Hippocampal formation (tissue), 2 donors: ENCODE measurements at regions not wholly inside any gene's neighbourhood (a gene's known extent, or its start where the extent isn't known, plus 50 kb on each side); places are given as distances from the start of the nearest gene placed in this dataset.

Source experiments
- DNase-seq, 2 donors: peaks; one replicate each; lab custom pipeline; 2025; lab: John Stamatoyannopoulos, UW

DNA sequence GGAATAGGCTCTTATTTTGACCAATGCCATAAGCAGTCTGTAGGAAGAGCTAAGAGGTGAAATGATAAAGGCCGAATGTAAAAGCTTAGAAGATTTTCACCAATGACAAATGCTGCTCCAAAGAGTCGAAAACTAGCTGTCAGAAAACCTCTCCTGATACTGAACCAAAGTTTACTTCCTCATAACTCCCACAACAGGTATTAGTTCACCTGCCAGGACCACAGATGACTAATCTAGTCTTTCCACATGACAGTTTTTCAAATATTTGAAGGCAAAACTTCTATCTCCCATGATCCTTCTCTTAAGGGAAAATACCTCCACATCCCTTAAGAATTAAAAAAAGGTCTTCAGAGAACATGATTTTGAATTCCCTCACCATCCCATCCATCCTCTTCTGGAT, 473.2 kb upstream of the SPHKAP start:
- no peak for DNase-seq

DNA sequence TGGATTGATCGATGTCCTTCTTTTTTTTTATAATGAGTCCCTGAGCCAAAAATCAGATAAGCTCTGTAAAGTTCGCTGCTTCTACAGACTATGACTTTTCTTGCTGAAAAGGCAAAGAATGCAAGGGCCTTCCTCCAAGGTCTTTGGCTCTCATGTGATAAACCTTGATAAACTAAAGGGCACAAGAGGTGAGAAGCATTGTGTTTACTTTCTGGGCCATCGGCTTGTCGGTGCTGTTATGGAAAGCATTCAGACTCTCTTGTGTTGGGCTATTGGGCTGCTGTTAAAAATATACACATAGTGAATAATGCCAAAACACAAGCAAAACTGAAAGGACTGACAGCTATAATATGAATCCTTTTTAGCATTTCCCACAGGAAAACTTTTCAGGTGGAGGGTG, 472.4 kb upstream of the SPHKAP start:
- DNase-seq: no peak

DNA sequence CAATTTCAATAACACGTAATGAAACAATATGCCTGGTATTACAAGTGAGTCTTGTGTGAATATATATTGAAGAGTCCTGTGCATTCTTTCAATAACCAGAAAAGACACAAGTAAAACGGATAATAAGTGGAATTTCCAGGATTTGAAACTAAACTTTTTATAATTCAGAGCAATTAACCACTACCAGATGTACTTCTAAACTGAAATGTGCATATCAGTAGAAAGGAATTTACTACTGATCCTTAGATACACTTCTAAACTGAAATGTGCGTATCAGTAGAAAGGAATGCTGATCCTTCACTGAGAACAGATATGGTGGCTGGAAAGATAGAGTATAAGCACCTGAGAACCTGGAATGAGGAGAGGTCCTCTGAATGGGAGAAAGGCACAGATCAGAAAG, 470.9 kb upstream of the SPHKAP start:
- no peak for DNase-seq

DNA sequence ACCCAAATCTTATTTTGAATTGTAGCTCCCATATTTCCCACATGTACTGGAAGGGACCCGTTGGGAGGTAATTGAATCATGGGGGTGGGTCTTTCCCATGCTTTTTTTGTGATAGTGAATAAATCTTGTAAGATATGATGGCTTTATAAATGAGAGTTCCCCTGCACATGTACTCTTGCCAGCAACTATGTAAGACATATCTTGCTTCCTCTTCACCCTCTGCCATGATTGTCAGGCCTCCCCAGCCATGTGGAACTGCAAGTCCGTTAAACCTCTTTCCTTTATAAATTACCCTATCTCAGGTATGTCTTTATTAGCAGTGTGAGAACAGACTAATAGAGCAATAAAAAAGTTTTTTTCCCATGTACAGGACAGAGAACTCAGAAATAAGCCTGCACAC, 468.4 kb upstream of the SPHKAP start:
- DNase-seq: no peak

DNA sequence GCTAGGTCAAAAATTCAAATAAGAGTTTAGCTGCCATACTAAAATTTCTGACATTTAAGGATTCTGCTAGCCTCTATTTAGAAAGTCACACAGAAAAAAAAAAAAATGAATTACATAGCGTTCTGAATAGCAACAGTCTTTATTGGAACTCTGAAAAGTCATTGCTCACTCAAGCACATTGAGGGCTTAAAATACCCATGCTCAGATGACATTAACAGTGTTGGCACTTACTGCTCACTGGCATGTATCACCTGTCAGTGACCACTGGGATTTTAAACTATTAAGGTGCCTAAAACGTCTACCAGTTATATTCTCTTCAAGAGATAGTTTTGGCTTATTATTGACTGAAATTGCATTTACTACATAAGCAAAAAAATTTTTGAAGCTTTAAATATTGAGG, 468.0 kb upstream of the SPHKAP start:
- DNase-seq: no peak

DNA sequence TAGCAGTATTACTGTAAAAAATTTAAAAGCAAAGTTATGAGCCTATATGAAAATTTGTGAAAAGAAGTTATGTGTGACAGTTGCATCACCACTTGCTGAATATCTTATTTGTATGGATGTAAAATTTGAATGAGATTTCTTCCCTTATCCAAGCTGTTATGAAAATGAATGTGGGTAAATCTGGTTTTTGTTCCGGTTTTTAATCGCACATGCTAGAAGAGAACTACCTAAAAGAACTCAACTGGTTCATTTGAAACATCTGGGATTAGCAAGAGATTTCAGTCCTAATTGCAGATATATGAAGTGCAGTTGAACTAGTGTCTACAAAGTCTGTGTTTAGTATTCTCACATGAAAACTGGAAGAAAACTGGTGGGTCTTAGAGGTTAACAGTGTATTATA, 467.1 kb upstream of the SPHKAP start:
- no peak for DNase-seq

DNA sequence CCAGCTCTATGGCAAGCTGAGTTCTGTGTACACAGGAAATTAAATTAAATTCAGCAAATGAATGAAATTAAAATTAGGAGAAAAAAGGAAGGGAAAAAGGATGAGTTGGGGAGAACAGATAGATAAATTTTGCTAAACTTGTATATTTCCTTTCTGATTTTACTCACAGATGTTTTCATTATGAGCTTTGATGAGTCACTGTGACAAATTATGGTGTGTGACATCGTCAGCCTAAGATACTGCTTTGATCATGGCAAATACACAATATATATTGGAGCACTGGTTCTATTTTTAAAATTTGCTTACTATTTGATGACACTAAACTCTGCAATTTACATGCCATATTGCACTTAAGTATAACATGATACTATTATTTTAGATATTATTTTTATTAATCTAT, 464.6 kb upstream of the SPHKAP start:
- DNase-seq: no peak

DNA sequence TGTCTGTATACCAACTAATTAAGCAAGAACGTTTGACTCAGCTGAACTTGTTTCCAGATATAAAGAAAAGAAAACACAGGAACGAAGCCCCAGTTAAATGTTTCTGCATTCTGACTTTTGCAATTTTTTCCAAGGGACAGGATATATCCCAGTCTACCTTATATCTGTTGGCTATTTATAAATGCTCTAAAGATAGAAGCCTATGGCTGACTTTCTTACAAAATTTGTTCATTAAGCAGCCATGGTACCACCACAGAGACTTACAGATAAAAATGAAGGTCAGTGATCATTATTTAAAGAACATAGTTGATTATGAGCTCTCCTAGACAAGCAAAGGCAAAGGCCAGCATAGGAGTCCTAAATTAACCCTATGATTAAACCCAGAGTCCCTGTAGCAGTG, 462.7 kb upstream of the SPHKAP start:
- DNase-seq: no peak

DNA sequence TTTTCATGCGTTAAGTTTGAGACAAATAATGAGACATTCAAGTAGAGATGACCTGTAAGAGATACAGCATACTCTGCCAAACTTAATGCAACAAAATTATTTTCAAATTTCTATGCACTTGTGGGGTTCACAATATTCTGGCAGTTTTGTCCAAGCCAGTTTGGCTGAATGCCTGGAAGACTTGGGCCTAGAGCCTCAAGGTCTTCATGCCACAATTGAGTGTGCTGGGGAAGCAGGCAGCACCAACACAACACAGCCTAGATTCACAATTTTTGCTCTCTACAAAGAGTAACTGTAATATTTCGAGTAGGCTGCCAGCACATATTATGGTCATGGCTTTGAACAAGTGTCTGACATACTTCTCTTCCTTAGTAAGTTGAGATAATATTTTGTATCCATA, 461.4 kb upstream of the SPHKAP start:
- no peak for DNase-seq

DNA sequence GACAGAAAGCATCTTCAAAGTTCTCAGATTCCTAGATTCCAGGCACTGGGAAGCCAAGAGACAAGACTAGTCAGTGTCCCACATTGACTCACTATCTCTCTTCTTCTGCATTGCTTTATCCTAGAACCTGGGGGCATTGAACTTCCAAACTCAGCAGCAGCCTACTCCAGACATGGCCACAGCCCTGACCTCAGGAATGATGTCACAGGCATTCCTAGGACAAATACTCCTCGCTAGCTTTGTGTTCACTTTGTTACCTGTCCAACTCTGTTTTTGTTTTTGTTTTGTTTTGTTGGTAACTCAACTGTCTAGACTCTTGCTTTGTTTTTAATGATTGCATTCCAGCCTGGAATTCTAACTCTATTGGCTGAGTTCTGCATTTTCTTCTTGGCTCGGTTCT, 449.3 kb upstream of the SPHKAP start:
- DNase-seq: no peak

DNA sequence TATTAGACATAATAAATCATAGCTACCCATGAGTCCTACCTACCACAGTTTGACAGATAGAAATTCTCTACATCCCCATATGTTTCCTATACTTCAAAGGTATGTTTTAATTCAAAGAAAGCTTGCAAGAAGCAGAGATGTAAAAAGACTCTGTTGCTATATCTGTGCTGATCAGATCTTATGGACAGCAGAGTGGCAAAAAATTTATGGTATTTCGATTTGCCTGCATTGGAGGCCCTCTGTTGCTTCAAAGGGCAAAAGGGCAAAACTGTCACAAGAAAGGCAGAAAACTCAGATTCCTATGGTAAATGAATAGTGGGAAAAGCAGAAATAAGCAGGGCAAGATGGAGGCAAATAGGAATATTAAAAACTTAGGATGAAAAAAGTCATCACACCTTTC, 447.8 kb upstream of the SPHKAP start:
- no peak for DNase-seq

DNA sequence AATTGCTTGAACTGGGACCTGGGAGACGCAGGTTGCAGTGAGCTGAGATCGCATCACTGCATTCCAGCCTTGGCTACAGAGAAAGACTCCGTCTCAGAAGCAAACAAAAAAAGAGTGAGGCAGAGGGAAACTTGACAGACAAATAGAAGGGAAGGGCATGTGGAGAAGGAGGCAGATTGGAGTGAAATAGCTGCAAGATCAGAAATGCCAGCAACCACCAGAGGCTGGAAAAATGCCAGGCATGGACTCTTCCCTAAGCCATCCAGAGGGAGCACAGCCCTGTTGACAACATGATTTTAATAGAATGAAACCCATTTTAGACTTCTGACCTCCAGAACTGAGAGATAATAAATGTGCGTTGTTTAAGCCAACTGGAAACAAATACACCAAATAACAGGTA, 447.2 kb upstream of the SPHKAP start:
- no peak for DNase-seq

DNA sequence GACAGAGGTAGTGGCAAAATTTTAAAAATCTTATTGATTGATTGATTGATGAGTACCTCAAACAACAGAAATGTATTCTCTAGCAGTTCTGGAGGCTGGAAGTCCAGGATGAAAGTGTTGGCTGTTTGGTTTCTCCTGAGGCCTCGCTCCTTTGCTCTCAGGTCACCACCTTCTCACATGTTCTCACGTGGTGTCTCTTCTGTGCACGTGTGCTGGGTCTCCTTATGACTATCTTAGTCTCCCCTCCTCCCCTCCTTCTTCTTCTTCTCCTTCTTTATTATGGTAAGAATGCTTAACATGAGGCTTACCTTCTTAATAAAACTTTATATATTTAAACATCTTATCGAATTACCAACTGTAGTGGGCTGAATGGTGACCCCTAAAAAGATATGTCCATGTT, 446.0 kb upstream of the SPHKAP start:
- DNase-seq: no peak

DNA sequence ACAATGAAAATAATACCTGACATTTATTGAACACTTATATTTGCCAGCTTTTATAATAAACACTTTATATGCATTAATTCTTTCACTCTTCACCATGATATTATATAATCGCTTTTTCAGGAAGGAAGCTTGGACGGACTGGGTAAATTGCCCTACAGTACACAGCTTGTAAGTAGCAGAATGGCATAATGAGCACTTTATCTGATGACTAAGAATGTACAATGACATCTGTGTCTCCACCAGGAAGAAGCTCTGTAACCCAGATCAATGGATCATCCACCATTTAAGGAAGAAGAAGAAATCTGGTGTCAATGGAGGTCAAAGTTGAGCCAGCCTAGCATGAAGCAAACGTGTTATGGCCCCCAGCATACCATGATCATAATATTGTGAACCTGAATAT, 444.0 kb upstream of the SPHKAP start:
- no peak for DNase-seq

DNA sequence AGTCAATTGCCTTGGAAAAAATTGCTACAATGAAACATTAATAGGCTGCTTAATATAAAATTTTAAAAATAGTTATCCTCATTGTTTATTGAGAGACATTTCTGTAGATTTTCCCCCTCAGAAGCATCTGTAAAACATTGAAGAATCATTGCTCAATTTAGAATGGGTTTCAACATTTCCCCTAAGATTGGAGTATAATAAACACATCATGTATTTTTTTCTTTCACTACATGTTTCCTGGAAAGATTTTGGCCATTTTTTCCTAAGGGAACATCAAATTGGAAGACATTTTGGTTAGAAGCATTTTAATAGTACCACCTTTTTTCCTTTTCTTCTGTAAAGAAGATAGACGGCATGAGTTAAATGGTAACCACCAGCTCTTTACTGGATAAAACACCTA, 443.2 kb upstream of the SPHKAP start:
- no peak for DNase-seq

DNA sequence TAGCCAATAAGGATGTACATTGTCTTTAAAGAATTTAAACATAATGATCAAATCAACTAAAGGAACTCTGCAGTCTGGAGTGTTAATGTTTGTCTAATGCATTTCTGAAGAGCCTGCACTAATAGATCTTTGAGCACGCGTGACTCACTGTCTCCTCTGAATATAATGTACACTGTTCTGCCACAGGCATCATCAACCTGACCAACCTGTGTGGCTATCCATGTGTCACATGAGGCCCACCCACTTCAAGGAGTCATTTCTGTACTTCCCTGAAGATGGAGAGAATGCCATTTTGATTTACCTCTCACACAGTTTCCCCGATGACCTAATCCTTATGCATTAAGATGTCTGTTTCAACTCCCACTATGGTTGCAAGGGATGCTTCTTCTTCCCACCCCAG, 434.0 kb upstream of the SPHKAP start:
- no peak for DNase-seq

DNA sequence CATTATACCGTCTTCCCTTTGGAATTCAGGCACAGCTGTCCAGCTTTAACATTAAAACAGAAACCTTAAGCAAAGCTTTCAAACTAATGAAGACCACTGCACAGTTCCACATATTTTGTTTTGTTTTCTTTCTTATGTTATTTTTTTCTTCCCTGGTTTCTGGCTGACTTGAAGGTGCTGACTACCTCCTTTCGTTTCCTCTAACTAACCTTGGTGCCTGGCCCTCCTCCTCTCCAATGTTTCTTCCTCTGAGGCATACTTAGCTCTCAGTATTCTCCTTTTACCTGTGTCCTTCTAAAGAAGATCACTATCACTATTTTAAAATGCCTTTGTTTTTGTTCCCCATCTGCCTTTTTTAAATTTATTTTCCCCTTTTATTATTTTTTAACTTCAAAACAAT, 433.3 kb upstream of the SPHKAP start:
- no peak for DNase-seq

DNA sequence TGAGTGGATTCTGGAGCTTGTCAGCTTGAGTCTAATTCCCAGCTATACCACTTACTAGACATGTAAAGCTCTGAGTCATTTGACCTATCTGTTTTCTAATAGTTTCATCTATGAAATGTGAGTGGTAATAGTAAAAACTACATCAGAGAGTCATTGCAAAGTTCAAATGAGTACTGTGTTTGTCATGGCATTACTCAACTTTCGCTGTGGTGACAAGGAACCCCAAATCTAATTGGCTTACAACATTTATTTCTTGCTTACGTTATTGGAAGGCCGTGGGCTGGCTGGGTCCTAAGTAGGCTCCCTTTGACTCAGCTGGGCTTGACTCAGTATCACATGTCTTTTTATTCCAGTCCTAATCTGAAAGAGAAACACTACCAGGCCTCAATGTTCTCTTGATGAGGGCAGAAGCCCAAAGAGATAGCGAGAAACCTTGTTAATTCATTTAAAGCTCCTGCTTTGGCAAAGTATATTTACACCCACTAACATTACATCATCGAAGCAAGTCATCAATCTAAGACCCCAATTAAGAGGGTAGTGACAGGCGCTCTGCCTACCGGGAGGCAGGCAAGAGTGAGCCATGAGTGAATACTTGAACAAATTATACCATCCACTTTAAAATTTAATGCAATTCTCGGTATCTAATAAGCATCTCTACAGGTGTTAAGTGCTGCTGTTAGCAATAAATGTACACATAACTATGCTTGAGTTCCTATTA, 431.8 kb upstream of the SPHKAP start:
- no peak for DNase-seq

DNA sequence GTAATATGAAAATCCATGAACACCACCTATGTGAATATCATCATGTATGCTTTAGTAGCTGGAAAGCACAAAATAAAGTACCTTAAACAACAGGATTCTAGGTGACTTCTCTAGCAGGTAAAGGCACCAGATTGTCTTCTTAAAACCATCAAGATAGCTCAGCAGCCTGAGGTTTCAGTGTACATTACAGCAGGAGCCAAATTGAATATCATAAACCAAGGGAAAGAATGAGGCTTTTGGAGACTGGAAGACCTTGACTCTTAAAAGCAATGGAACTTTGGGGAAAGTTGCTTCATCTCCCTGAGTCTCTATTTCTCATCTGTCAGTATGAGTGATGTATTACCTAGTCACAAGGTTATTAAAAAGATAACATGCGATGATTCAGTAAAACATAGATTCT, 429.7 kb upstream of the SPHKAP start:
- DNase-seq: no peak

DNA sequence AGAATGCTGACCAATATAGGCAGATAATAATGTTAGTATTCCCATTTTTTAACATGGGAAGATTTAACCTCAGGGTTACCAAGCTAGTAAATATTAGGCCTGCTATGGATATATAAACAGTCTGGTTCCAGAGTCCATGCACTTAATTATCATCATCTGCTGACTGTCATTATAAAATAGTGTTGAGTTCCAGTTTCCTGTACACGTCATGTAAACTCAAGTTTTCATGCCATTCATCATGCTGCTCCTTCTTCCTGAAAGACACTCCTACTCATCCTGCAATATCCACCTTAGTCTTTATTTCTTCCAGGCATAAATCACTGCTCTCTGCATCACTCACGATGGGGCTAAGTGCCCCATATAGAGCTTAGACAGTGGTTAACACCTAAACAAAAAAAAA, 420.8 kb upstream of the SPHKAP start:
- no peak for DNase-seq

DNA sequence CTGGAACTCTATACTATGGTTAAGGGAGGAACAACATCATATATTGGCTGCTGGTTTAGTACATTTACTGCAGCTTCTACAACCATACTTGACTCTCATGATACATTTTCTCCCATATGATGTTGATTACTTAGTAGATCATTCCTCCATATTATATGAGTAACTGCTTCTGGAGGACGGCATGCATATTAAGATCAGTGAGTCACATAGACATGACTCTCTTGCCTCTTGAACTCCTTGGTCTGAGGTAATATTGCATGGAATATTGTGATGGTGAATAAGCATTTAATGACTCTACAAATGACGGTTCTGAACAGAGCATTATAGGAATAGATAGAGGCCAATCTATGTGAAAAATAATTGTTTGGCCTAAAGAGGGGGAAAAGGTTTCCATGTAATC, 418.8 kb upstream of the SPHKAP start:
- no peak for DNase-seq

DNA sequence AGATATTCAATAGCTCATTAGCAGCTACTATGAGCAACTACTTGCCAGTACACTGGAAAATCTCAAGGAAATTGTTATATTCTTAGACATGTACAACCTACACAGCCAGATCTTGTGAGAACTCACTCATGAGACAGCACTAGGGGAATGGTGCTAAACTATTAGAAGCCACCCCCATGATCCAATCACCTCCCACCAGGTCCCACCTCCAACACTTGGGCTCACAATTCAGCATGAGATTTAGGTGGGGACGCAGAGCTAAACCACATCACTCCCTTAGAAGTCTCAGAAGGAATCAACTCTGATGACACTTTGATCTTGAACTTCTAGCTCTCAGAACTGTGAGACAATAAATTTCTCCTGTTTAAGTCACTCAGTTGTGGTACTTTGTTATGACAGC, 418.3 kb upstream of the SPHKAP start:
- no peak for DNase-seq

DNA sequence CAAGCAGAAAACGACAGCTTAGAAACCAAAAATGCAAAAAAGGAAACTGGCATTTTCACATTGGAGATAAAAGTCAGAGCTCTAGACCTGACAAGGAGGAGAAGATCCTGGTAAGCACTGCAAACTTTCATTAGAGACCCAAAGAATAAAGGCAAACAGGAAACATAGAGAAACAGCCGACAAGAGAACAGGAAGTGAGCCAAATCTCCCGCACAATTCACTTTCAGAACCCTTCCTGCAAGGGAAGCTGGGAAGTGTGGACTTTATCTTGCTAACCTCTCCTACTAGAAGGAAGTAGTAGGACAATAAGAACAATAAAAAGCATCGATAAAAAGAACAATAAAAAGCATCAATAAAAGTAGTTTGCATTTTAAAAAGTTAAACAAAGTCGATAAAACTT, 417.8 kb upstream of the SPHKAP start:
- no peak for DNase-seq

DNA sequence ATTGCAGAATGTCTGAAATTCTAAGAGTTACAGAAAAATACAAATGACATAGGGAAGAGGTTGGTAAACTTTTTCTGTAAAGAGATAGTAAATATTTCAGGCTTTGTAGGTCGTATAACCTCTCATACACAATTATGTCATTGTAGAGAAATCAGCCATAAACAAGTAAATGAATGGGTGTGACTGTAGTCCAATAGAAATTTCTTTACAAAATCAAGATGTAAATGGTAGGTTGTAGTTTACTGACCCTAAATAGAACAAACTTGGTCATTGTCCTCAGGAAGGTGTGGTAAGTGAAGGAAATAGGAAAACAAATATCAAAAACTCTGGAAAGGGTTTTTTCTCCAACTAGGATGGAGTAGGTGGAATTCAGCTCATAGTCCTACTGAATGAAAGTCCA, 415.5 kb upstream of the SPHKAP start:
- no peak for DNase-seq

DNA sequence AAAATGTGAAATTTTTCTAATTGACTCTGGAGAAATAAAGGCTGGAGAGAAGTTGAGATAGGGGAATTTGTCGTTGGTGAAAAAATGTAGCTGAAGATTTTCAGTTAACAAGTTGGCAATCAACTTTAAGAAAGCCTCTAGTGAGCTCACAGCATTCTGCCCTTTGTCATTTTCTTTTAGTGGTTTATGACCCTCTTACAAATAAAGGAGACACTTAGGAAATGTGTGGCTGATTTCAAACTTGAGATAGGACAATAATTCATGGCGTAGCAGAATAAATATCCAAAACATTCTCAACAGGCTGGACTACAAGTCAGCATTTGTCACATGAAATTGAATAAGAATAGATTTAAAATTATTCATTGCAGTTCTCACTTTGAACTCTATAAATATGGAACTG, 412.5 kb upstream of the SPHKAP start:
- DNase-seq: no peak
